NK-92 treated with Interleukin-12 subunit alpha and Interleukin-12 subunit beta, amount 100 ng/mL, for 24 hours (cell line): ENCODE measurements at regions not wholly inside any gene's neighbourhood (a gene's known extent, or its start where the extent isn't known, plus 50 kb on each side); places are given as distances from the start of the nearest gene placed in this dataset.
"Not testable (repeated sequence)": the region's sequence is repeated elsewhere in the genome, so short reads cannot be mapped to it uniquely, and the experiment has no call there.

Experiments
- DNase-seq: peaks from one replicate; lab custom pipeline; 2025; lab: John Stamatoyannopoulos, UW

DNA sequence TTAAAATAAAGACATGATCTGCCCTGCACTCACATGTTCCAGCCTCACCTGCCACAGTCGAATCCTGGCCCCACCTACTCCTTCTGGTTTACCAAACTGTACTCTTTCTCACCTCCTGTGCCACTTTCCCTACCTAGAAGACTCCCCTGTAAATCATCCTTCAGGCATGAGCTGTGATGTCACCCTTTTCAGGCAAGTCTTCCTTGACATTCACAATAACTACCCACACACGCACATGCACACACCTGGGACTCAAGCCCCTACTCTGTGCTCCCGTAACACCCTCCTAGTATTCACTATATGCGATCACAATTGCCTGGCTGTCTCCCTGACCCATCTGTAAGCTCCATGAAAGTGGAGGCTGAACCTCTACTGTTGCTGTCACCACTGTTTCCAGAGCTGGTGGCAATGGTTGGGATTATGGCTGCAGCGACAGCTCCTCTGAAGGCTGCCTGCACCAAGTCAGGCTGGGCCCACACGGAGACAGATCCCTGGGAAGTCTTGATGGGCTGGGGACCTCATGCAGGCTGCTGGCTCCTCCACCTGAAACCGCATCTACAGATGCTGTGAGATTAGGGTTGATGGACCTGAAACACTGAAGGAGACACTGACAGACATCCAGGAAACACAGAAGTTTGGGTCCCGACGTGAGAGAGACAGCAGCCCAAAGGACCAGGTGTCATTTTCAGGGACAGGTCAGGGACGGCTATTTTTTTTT, 611.1 kb downstream of the UQCRFS1 start:
- no peak for DNase-seq

DNA sequence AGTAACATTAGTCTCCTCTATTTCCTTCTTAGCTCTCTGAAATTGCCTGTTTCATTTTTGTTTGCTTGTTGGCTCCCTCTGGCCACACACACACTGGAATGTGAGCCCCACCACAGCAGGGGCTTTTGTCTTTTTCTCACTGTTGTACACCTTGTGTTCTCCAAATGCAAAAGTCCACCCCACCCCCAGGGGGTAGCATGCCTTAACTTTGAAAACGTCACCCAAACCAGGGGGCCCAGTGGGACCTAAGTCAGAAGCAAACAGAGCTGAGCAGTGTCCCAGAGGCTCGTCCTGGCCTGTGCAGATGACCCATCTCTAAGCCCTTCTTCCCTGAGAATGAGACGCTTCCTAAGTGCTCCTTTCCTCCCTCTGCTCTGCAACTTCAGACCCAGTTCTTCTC, 614.1 kb downstream of the UQCRFS1 start:
- no peak for DNase-seq

DNA sequence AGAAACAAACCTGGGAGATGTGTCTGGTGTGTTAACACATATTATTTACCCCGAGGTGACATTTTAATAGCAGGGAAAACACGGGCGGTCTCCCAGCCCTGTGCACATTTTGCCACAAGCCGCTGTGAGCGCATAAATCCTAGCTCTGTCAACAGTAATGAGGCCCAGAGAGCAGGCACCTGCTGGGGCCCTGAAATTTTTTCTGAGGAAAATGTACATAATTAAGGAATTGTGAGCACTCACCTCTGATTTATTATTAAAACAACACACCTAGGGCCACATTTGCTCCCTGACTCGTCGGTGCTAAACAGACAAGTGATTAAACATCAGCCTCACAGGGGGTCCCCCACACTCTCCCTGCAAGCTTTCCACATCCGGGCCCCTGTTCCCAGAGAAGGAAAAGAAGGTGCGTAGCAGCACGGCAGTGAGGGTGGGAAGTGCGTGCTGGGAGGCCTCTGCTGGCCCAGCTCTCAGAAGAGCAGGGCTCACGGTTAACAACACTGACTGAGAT, 616.3 kb downstream of the UQCRFS1 start:
- no peak for DNase-seq

DNA sequence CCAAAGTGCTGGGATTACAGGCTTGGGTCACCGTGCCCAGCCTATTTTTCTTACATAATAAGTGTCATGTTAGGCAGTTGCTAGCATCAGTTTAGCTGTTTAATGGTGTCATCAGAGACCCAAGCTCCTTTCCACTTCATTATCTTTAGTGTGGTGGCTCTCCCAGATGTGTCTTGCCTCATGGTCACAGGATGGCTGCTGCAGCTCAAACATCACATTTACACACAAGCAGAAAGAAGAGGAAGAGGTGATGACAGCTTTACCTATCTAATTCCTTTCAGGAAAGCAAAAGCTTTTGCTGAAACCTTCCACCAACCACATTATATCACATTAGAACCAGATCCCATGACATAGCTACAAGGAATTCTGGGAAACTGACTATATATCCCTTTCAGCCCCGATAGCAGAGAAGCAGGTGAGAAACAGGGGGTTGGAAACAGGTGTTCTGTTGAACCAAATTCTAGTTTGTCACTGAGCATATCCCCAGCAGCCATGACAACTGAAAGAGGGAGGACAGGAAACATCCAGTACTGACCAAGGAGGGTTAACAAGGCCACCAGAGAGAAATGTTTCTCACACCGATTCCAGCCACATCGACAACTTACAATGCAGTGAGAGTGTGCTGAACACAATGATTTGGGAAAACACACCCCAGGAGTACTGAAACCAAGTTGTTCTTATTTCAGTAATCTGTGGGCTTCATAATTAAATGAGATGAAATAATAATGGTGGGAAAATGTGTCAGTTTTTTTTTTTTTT, 617.0 kb downstream of the UQCRFS1 start:
- DNase-seq: no peak

DNA sequence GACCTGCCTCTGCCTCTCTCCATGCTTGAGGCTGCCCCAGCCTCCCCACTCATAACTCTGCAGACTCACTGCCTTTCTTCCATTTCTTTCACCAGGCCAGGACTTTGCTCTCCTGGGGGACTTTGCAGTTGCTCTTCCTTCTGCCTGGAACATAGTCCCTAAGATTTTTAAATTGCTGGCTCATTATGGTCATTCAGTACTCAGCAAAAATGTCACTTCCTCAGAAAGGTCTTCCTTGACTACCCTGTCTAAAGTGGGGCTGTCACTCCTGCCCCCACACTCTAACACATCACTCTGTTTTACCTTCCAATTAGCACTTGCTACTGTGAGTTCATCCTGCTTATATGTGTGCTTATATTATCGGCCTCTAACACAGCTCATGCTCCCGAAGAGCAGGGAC, 618.2 kb downstream of the UQCRFS1 start:
- no peak for DNase-seq

DNA sequence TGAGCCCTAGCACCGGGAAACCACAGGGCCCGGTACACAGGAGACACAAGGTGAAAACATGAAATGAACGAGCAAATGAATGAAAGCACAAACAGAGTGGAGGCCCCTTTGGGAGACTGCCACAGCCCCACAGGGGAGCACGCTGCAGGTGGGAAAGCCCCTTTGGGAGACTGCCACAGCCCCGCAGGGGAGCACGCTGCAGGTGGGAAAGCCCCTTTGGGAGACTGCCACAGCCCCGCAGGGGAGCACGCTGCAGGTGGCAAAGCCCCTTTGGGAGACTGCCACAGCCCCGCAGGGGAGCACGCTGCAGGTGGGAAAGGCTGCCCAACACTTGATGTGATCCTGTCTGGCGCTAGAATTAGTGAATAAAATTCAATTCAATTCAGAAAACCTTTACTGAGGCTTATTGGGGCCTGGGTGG, 623.0 kb downstream of the UQCRFS1 start:
- not testable (repeated sequence) for DNase-seq

DNA sequence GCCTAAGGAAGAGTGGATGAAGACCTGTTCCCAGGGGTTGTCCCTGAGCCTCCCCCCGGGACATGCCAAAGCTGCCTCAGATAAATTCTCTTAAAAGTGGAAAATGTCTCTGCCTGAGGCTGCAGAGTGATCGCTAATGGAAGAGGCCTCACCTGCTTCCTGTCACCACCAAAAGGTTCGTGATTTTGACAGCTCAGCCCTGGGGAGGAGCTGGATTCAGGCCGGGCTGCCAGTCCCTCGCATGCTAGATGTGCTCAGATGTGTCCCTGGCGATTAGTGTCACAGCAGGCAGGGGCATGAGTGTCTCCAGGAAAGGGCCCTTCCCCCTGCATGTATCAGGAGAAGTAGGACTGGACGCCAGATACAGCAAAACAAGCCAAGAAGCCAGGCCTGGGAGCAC, 626.5 kb downstream of the UQCRFS1 start:
- DNase-seq: no peak

DNA sequence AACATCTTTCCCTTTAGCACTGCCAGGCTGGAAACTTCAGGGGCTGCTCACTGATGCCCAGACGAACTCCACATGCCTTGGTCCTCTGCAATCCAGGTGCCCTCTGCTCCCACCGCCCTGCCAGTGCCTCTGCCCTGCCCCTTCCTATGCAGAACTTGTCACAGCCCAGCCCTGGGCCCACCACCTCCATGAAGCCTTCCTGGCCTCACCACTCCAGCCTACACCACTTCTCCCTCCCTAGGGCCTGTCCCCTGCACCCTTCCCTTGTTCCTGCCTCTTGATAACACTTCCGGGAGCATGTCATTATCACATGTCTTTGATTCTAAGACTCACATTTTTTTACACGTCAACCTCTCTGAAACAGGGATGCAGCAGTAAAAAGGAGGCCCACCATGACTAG, 627.2 kb downstream of the UQCRFS1 start:
- no peak for DNase-seq

DNA sequence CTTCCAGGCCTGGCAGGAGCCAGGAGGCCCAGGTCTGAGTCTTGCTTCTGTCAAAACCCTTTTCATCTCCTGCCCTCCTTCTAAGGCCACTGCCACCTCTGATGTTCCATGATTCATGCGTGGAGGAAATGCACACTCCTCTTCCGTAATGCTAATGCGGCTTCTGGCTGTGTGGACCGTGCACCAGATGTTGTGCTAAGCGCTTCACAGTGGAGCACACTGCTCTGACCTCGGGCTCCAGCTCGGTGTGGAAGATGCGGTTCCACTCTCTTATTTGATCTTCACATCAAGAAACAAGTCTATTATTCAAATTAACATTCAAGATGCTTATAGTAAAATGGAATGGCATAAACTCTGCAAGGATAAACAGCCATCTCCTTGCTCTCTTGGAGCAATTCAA, 629.2 kb downstream of the UQCRFS1 start:
- no peak for DNase-seq

DNA sequence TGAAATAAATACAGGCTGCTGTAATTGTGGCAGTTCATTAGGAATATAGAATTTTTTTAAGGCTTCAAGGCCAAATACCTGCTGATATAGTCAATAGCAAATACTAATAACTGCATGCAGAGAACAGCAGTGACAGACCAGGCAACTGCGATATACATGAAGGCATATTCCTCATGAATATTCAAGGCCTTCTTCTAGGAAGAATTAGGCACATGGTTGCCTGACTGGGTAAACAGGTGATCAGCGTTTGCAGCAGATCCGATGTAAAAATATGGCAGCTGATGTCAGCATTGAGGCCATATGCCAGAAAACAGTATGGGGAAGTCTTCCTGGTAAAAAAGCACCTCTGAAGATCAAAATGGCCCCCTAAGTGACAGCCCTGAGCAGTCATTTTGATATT, 629.7 kb downstream of the UQCRFS1 start:
- DNase-seq: no peak

DNA sequence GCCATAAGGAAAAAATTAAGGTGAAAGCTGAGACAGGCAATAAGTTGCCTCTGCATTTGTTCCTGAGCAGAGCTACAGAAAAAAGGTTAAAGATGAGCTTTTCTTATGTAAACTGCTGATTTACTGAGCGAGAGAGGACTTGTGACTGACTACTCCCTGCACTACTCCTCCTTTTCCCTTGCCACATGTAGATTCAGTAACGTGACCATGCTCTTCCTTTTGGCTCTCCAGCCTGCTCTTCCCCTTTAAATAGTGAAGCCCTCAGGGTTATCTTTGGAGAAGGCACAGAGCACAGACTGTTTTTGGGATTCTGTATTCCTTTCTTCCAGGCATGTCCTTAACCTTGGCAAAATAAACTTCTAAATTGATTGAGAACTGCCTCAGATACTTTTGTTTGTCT, 630.2 kb downstream of the UQCRFS1 start:
- no peak for DNase-seq

DNA sequence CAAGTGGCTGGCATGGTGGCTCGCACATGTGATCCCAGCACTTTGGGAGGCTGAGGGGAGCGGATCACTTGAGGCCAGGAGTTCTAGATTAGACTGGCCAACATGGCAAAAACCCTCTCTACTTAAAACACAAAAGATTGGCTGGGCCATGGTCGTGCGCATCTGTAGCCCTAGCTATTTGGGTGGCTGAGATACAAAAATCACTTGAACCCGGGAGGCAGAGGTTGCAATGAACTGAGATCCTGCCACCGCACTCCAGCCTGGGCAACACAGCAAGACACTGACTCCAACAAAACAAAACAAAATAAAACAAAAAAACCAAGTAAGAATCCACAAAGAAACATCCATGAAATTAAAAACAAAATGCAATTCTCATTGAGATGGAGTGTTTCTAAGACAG, 630.6 kb downstream of the UQCRFS1 start:
- no peak for DNase-seq

DNA sequence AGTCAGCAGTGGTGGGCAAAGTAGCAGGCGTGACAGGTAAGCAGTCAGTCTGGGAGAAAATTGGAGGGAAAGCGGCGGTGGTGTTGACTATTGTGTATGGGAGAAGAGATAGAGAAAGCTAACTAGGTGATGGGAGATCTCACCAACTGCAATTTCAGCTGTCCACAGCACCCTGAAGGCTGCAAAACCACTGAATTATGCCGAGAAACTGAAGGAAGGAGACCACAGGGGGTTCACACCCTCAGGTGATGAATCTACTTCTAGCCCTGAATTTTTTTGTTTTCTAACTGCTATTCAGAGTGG, 631.5 kb downstream of the UQCRFS1 start:
- no peak for DNase-seq

DNA sequence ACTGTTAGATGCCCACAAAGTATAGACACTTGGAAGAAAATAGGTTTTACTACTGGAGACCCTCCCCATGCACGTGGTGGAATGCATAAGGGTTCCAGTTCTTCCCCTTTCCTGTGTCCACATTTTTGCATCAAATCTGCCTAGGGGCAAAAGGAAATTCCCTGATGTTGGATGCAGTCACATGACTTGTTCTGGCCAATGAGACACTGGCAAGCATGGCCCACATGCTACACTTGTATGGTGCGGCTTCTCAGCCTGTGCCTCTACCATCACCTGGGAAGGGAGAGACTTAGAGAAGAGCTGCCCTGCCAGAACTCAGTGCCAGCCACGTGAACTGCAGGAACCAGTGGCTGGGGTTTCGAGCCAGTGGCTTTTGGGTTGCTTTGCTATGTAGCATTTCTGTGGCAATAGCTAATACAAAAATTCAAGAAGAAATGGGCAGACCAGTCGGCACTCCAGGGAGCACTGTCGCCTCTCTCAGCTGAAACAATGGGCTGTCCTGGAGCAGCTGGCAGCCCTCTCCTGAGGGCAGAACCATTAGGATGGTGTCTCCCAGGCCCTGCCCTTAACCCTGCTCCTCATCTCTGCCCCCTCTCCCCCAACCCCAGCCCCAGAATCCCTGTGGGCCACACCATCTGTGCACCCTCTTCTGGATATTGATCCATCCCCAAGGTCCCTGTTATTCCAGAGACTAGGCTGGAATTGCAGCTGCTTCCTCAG, 634.0 kb downstream of the UQCRFS1 start:
- no peak for DNase-seq

DNA sequence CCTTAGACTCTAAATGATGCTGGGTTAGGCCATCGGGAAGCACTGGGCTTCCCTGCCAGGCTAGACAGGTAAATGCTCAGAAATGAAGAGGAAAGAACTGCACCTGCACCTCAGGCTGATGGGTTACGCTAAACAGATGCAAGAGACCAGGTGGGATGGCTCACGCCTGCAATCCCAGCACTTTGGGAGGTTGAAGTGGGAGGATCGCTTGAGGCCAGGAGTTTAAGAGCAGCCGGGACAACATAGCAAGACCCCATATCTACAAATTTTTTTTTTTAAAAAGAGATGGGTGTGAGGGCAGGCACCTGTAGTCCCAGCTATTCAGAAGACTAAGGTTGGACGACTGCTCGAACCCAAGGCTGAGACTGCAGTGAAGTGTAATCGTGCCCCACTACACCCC, 634.7 kb downstream of the UQCRFS1 start:
- DNase-seq: no peak

DNA sequence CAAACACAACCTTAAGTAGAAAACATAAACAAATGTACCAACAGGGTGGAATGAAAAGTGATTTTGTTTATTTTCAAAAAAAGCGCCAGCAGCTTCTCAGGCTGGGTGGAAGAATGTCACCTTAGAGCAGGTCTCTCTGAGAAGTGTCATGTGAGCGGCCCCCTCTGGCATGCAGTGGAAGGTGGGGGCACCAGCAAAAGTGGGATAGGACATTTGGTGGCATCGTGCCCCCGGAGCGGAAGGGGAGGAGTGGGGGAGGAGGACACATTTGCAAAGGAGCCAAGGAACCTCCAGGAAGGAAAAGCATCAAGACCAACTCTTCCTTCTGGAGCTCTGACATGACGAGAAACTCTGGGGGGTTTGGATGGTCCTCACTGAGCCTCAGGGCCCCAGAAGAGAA, 635.3 kb downstream of the UQCRFS1 start:
- DNase-seq: no peak

DNA sequence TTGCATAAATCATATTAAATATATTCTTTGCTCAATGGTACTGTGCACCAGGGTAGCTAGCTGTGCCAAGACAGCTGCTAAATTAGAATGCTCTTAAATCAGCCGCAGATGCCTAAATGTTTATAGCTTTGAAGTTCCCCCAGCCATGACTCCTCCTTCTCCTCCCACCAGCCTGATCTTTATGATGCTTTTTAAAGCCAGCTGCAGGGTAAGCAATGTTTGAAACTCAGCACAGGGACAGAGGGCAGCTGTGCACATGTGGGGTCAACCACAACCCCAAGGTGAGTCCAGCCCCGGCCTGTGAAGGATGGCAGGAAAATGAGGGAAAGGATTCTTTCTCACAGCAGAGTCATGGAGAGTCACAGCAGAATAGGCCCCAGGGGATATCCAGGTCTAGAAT, 635.7 kb downstream of the UQCRFS1 start:
- no peak for DNase-seq

DNA sequence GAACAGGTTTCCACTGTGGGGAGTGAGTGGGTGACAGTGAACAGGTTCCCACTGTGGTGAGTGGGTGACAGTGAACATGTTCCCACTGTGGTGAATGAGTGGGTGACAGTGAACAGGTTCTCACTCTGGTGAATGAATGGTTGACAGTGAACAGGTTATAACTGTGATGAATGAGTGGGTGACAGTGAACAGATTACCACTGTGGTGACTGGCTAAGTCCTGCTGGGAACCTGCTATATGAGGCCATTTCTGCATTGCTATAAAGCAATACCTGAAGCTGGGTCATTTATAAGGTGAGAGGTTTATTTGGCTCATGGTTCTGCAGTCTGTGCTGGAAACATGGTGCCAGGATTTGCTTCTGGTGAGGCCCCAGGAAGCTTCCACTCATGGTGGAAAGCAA, 637.1 kb downstream of the UQCRFS1 start:
- DNase-seq: no peak

DNA sequence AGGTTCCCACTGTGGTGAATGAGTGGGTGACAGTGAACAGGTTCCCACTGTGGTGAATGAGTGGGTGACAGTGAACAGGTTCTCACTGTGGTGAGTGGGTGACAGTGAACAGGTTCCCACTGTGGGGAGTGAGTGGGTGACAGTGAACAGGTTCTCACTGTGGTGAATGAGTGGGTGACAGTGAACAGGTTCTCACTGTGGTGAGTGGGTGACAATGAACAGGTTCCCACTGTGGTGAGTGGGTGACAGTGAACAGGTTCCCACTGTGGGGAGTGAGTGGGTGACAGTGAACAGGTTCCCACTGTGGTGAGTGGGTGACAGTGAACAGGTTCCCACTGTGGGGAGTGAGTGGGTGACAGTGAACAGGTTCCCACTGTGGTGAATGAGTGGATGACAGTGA, 637.6 kb downstream of the UQCRFS1 start:
- not testable (repeated sequence) for DNase-seq

DNA sequence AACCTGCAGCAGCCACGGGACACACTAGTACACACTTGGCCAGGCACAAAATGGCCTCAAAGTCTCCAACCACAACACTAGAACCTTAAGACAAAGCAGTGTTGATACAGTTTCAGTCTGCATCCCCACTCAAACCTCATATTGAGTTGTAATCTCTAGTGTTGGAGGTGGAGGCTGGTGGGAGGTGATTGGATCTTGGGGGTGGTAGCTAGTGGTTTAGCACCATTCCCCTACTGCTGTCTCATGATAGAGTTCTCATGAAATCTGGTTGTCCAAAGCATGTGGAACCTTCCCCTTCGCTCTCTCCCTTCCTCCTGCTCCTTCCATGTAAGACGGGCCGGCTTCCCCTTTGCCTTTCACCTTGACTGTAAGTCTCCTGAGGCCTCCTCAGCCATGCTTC, 638.7 kb downstream of the UQCRFS1 start:
- no peak for DNase-seq

DNA sequence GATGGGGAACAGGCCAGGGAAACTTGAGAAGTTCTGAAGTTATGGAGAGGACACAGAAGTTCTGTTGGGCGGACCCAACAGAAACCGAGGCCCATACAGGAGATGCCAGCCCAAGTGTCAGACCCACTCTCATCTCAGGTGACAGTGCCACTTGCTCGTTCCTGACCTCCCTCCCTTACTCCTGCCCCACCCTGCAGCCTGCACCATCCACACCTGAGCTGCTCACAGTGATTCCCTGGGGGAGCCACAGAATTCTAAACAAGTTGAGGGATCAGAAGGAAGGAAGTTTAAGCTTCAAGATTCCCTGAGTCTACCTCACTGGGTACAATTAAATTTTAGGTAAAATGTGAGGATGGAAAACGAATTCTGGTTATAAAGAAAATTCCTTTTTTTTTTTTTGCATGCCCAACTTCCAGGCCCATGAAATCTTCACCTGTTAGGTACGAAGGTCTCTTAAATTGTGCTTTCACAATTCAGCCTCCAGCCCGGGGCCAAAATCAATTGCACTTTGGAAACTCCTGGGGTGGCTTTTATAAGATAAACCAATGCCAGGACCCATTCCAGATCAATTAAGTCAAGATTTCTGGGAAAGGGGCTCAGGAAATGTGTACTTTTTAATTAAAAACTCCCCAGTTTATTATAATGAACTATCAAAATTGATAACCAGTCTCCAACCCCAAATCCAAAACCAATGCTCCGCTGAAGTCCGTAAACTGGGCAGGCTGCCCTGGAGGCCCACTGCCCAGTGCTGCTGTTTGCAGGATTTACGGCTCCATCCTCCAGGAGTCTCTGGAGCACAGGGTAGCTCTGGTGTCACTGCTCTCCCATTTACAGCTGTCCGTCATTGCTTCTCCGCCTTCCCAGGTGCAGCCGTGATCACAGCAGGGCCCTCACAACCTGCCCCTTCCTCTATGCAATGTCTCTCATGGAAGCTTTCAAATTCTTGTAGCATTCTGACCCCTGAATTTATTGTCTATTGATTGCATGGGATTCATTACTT, 643.5 kb downstream of the UQCRFS1 start:
- no peak for DNase-seq

DNA sequence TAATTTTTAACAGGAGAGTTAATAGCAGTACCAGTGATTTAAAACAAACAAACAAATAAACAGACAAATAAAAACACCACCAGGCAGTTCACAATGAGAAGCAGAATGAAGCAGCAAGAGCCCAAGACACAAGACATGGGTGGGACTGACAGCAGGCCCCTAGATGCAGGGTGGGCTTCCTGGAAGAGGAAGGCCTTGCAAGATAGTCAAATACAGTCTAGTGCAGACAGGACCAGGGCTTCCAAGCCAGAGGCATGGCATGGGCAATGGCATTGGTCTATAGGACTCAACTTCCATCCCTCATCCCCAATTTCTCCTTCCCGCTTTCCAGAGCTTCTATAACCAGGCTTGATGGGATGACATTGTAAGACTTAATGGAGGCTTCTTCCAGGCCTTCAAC, 645.1 kb downstream of the UQCRFS1 start:
- DNase-seq: no peak
